HG02981 (cell line): ENCODE measurements at regions not wholly inside any gene's neighbourhood (a gene's known extent, or its start where the extent isn't known, plus 50 kb on each side); places are given as distances from the start of the nearest gene placed in this dataset.

Experiments used
- ATAC-seq: cut with Tn5 transposase; IDR thresholded peaks from one replicate; pipeline ENCODE4 v1.9.1; 2021; ENCODE audit warnings: mild to moderate bottlenecking, moderate library complexity; ENCODE audit not compliant: unreplicated experiment

GRCh38 chr2:129721236-129721635, 258.2 kb upstream of the RAB6C start:
- no peak for ATAC-seq

- no peak for ATAC-seq
Measured at GRCh38 chr2:129721846-129722245, 257.6 kb upstream of the RAB6C start.

- ATAC-seq, result no peak
Measured at GRCh38 chr2:129722306-129723019, 257.0 kb upstream of the RAB6C start.

DNA sequence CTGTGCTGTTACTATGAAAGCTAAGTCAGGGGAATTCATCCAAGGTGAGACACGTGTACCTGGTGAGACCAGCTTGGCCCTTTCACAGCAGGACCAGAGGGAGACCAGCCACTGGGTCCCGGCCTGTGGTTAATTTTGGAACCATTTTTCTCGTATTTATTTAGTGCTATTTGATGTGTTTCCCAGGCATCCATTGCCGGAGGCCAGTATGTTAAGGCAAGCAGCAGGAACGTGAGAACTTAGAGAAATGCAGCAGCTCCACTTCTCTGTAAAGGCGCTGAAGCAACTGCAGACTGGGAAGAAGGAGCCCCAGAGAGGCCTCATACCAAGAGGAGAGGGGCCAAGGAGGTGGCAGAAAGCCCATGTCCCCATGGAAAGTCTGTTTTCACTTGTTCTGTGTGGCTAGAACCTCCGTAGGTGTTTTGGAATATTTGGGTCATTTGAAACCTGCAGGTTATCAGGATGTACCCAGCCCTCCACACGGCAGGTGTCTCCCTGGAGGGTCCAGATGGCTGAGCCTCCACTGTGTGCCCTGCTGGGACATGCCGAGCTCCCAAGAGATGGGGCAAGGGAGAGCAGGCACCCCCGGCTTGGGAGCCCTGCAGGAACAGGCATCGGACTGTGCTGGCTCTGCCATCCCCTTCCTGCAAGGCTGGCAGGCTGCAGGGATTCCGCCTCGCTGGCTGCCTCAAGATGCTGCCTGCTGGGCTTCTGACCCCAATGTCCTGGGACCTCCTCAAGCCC, 256.0 kb upstream of the RAB6C start:
- ATAC-seq, result no peak

GRCh38 chr2:129724021-129724757, 255.3 kb upstream of the RAB6C start:
- no peak for ATAC-seq

GRCh38 chr2:129726216-129726615, 253.2 kb upstream of the RAB6C start:
- ATAC-seq, result no peak

DNA sequence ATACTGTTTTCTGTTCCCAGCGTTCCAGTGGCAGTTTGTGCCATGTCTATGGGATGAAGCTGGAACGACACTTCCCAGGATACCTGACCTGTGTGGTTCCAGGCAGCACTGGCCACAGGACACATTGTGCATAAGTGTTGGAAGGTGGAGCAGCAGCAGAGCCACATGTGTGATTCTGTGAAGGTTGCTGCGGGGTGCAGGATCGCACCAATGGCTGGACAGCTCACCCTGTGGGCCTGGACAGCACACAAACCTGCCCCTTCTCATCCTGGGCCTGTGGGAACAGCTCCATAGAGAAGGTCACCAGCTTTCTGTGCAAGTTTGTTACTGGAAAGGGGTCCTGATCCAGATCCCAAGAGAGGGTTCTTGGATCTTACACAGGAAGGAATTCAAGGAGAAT, 252.2 kb upstream of the RAB6C start:
- ATAC-seq, result no peak

DNA sequence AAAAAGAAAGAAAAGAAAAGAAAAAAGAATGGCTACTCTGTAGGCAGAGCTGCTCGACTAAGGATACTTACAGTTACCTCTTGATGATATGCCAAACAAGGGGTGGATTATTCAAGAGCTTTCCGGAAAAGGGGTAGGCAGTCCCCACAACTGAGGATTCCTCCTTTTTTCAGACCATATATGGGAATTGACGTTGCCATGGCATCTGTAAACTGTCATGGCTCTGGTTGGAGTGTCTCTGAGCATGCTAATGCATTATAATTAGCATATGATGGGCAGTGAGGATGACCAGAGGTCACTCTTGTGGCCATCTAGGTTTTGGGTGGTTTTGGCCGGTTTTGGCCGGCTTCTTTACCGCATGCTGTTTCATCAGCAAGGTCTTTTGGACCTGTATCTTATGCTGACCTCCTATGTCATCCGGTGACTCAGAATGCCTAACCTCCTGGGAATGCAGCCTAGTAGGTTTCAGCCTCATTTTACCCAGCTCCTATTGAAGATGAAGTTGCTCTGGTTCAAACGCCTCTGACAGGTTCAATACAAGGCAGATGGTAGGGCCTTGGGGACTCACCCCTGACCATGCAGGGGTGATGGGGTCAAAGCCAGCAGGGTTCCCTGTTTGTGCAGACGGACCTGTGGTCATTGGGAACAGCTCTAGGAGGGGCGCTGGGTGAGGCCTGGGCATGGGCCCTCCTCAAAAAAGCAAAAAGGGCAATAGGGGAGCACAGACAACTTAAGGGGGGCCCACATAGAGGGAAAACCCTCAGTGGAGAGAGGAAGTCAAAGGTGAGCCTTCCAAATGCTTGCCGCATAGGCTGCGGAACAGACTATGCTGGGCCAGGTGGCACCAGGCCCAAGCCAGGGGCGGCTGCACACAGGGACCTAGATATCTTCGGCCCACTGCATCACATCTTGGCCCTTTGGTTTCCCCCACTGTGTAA, 251.2 kb upstream of the RAB6C start:
- no peak for ATAC-seq

DNA sequence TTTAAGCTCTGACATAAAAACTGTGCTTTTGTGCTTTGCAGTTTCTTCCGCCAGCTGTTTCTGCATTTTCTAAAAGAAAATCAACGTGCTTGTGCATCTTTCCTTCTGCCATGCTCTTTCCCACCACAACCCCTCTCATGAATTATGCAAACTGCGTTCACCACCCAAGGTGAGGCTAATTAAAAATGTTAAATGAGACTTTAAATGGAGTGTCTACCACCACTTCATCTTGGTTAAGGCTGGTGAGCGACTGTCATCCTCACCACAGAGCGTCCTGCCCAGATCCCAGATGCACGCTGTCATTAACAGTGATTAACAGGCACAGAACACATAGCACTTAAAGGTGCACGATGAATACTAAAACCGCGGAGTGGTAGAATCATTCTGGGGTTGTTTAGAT, 250.5 kb upstream of the RAB6C start:
- no peak for ATAC-seq

- ATAC-seq, result no peak
Measured at GRCh38 chr2:129729646-129730045, 249.8 kb upstream of the RAB6C start.

DNA sequence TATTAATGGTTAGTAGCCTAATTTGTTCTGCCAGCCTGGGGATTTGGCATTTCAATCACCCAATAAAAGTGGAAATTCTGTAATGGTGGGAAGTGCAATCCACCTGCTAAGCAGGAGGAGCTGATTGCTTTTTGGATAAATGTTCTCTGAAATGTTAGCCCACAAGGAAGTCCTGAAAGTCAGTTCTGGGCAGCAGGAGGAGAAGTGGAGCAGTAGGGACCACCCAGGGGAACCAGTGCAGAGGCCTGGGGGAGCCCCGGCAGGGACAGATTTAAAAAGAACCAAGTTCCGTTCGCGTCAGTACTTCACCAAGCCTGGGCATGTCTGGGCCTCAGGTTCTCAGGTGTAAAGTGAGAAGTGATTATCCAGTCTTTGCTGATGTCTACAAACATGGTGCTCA, 248.5 kb upstream of the RAB6C start:
- ATAC-seq, result no peak

GRCh38 chr2:129731907-129732629, 247.4 kb upstream of the RAB6C start:
- no peak for ATAC-seq

- no peak for ATAC-seq
Measured at GRCh38 chr2:129732630-129733026, 246.8 kb upstream of the RAB6C start.

DNA sequence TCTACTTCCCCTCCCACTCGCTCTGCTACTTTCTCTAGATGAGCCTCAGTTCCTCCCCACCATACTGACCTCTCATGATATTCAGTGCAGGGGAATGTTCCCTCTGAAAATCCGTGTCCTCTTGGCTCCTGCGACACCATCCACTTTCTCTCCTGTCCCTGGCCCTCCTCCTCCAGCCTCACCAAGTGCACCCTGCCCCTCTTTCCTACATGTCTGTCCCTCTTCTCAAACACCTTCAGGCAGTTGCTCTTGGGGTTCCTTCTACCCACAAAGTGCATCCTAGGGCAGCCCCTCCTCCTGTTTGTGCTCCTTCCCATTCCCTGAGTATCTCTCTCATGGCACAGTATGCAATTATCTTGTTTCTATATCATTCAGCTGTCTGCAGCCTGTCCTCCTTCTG, 246.4 kb upstream of the RAB6C start:
- ATAC-seq, result no peak

DNA sequence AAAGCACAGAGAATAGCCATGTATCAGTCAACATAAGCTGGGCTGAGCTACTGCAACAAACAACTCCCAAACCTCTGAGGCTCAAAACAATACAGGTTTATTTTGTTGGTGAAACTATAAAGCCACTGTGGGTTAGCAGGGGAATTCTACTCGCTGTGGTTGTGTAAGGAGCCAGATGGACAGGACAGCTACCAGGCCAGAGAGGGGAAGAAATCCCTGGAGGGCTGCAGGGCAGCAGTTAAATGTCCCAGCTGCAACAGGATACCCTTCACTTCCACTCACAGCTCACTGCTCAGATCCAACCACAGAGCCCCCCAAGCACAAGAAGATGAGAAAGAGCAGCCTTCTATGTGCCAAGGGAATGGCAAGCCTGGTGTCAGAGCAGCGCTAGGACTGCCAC, 245.9 kb upstream of the RAB6C start:
- ATAC-seq, result no peak

DNA sequence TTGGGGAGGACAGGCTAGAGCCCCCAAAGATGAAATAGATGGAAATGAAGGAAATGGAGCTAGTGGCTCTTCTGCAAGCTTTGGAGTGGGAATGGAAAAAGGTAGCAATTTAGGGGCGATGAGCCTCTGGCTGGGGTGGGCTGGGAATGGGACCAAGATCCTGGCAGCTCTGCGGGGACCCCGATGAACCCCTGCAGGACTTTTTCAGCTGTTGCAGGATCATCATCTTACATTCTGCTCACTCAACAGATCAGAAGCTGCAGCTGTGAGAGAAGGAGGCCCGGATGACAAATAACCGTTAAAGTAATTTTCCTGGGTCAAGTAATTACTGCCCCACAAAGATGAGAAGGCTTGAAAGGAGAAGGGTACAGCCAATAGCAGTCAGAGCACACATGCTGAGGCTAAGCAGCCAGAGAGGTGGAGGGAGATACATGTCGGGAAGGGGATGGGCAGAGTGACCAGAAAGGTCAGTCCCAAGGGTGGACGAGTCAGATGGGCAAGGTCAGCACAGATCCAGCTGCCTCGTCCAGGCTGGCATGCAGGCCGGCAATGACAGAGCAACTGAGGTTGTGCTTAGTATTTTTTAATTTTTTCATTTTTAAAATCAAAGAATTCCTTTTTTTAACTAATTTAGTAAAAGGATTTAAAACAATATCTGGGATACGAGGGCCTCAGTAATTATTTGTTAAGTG, 245.0 kb upstream of the RAB6C start:
- no peak for ATAC-seq

DNA sequence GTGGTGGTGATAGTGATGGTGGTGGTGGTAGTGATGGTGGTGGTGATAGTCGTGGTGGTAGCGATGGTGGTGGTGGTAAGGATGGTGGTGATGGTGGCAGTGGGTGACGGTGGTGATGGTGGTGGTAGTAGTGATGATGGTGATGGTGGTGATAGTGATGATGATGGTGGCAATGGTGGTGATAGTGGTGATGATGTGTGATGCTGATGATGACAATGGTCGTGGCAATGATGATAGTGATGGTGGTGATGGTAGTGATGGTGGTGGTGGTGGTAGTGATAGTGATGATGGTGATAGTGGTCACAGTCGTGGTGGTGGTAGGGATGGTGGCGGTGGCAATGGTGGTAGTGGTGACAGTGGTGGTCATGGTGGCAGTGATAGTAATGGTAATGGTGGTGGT, 243.9 kb upstream of the RAB6C start:
- ATAC-seq, result no peak

GRCh38 chr2:129737660-129738527, 241.6 kb upstream of the RAB6C start:
- ATAC-seq, result no peak

GRCh38 chr2:129738799-129739198, 240.7 kb upstream of the RAB6C start:
- ATAC-seq, result no peak
